ENCODE measurements at regions not wholly inside any gene's neighbourhood (a gene's known extent, or its start where the extent isn't known, plus 50 kb on each side); places are given as distances from the start of the nearest gene placed in this dataset.

GRCh38 chr17:33967608-33968349 is 287.3 kb upstream of the CCL2 start:
- ChIA-PET CTCF (no interaction called here), POLR2A (no interaction called here)
- Mint-ChIP-seq H3K27ac (no peak overlapping the region), H3K27me3 (no peaks in the 10 kb centered on the region), H3K4me3 (no peak overlapping the region), H3K9me3 (no peaks in the 10 kb centered on the region), H3K4me1 (ENCODE audit: low read depth) (peaks cover 26% of the 10 kb centered on the region), H3K36me3 (no peaks in the 10 kb centered on the region)
- intact Hi-C loops (cut with micrococcal nuclease), result no loop called here
- DNase-seq, result peak; percentile 13

GRCh38 chr17:33968350-33969044 is 286.6 kb upstream of the CCL2 start:
- peak; percentile 50 for DNase-seq

GRCh38 chr17:33970279-33970678 is 284.8 kb upstream of the CCL2 start:
- intact Hi-C loops (cut with micrococcal nuclease), result no loop called here
- POLR2A ChIA-PET, result no interaction called here
- Mint-ChIP-seq H3K36me3 (no peaks in the 10 kb centered on the region), H3K27me3 (no peaks in the 10 kb centered on the region), H3K27ac (no peak overlapping the region), H3K9me3 (no peaks in the 10 kb centered on the region), H3K4me3 (no peak overlapping the region), H3K4me1 (ENCODE audit: low read depth) (peaks cover 19% of the 10 kb centered on the region)
- CTCF ChIA-PET, result no interaction called here
- DNase-seq, result no peak

More at GRCh38 chr17:33968350-33969044, 286.6 kb upstream of the CCL2 start:
- intact Hi-C loops (cut with micrococcal nuclease), result no loop called here
- POLR2A ChIA-PET, result no interaction called here
- no peaks in the 10 kb centered on the region for H3K36me3 Mint-ChIP-seq
- no peaks in the 10 kb centered on the region for H3K9me3 Mint-ChIP-seq
- H3K27me3 Mint-ChIP-seq, result no peaks in the 10 kb centered on the region
- H3K4me3 Mint-ChIP-seq, result no peak overlapping the region
- CTCF ChIA-PET, result no interaction called here
- H3K4me1 Mint-ChIP-seq (ENCODE audit: low read depth), result peaks cover 26% of the 10 kb centered on the region
- no peak overlapping the region for H3K27ac Mint-ChIP-seq

- intact Hi-C loops (cut with micrococcal nuclease), result no loop called here
- Mint-ChIP-seq H3K36me3 (no peaks in the 10 kb centered on the region), H3K4me1 (ENCODE audit: low read depth) (peaks cover 16% of the 10 kb centered on the region), H3K27ac (no peak overlapping the region), H3K27me3 (peaks cover 4% of the 10 kb centered on the region), H3K9me3 (no peaks in the 10 kb centered on the region), H3K4me3 (no peak overlapping the region)
- ChIA-PET CTCF (no interaction called here), POLR2A (no interaction called here)
- no peak for DNase-seq
These were observed 282.3 kb upstream of the CCL2 start for GRCh38 chr17:33972763-33973162.

GRCh38 chr17:33973491-33973890 is 281.6 kb upstream of the CCL2 start:
- Mint-ChIP-seq H3K36me3 (no peaks in the 10 kb centered on the region), H3K4me1 (ENCODE audit: low read depth) (peaks cover 9% of the 10 kb centered on the region), H3K4me3 (no peak overlapping the region), H3K27ac (no peak overlapping the region), H3K27me3 (peaks cover 4% of the 10 kb centered on the region), H3K9me3 (no peaks in the 10 kb centered on the region)
- CTCF ChIA-PET, result no interaction called here
- no peak for DNase-seq
- intact Hi-C loops (cut with micrococcal nuclease), result no loop called here
- POLR2A ChIA-PET, result no interaction called here

- peaks cover 1% of the 10 kb centered on the region for H3K4me1 Mint-ChIP-seq (ENCODE audit: low read depth)
- H3K27me3 Mint-ChIP-seq, result peaks cover 4% of the 10 kb centered on the region
- POLR2A ChIA-PET, result no interaction called here
- no peaks in the 10 kb centered on the region for H3K36me3 Mint-ChIP-seq
- intact Hi-C loops (cut with micrococcal nuclease), result no loop called here
- no peak overlapping the region for H3K27ac Mint-ChIP-seq
- no peaks in the 10 kb centered on the region for H3K9me3 Mint-ChIP-seq
- H3K4me3 Mint-ChIP-seq, result no peak overlapping the region
- no peak for DNase-seq
- CTCF ChIA-PET, result no interaction called here
These were observed 280.8 kb upstream of the CCL2 start for GRCh38 chr17:33974276-33974675.

GRCh38 chr17:33976831-33977230 is 278.3 kb upstream of the CCL2 start:
- no peak for DNase-seq
- POLR2A ChIA-PET, result no interaction called here
- peaks cover 4% of the 10 kb centered on the region for H3K27me3 Mint-ChIP-seq
- H3K9me3 Mint-ChIP-seq, result no peaks in the 10 kb centered on the region
- H3K36me3 Mint-ChIP-seq, result no peaks in the 10 kb centered on the region
- H3K4me1 Mint-ChIP-seq (ENCODE audit: low read depth), result no peaks in the 10 kb centered on the region
- intact Hi-C loops (cut with micrococcal nuclease), result no loop called here
- H3K4me3 Mint-ChIP-seq, result no peak overlapping the region
- no peak overlapping the region for H3K27ac Mint-ChIP-seq
- CTCF ChIA-PET, result no interaction called here

GRCh38 chr17:33977729-33978514 is 277.2 kb upstream of the CCL2 start:
- intact Hi-C loops (cut with micrococcal nuclease), result no loop called here
- ChIA-PET POLR2A (no interaction called here), CTCF (no interaction called here)
- no peak for DNase-seq
- Mint-ChIP-seq H3K4me1 (ENCODE audit: low read depth) (no peaks in the 10 kb centered on the region), H3K9me3 (no peaks in the 10 kb centered on the region), H3K27me3 (peaks cover 4% of the 10 kb centered on the region), H3K36me3 (no peaks in the 10 kb centered on the region), H3K27ac (no peak overlapping the region), H3K4me3 (no peak overlapping the region)

- Mint-ChIP-seq H3K27me3 (peaks cover 4% of the 10 kb centered on the region), H3K36me3 (no peaks in the 10 kb centered on the region), H3K4me1 (ENCODE audit: low read depth) (no peaks in the 10 kb centered on the region), H3K27ac (no peak overlapping the region), H3K4me3 (no peak overlapping the region), H3K9me3 (no peaks in the 10 kb centered on the region)
- POLR2A ChIA-PET, result no interaction called here
- intact Hi-C loops (cut with micrococcal nuclease), result no loop called here
- no peak for DNase-seq
- CTCF ChIA-PET, result no interaction called here
These were observed 276.2 kb upstream of the CCL2 start for GRCh38 chr17:33978889-33979288.

- no peak for DNase-seq
- no peaks in the 10 kb centered on the region for H3K9me3 Mint-ChIP-seq
- no peaks in the 10 kb centered on the region for H3K4me1 Mint-ChIP-seq (ENCODE audit: low read depth)
- no peaks in the 10 kb centered on the region for H3K36me3 Mint-ChIP-seq
- no peak overlapping the region for H3K4me3 Mint-ChIP-seq
- POLR2A ChIA-PET, result interaction anchor here (0.6 kb wide), 1 partner anchor 1681 kb away, joined by 5 read pairs; no protein-coding TSS in a partner anchor
- H3K27ac Mint-ChIP-seq, result no peak overlapping the region
- intact Hi-C loops (cut with micrococcal nuclease), result no loop called here
- CTCF ChIA-PET, result no interaction called here
- H3K27me3 Mint-ChIP-seq, result peaks cover 4% of the 10 kb centered on the region
These were observed 274.9 kb upstream of the CCL2 start for GRCh38 chr17:33980193-33980592.

- H3K4me3 Mint-ChIP-seq, result no peak overlapping the region
- no peak for DNase-seq
- H3K27ac Mint-ChIP-seq, result no peak overlapping the region
- intact Hi-C loops (cut with micrococcal nuclease), result no loop called here
- POLR2A ChIA-PET, result no interaction called here
- no peaks in the 10 kb centered on the region for H3K27me3 Mint-ChIP-seq
- CTCF ChIA-PET, result no interaction called here
- no peaks in the 10 kb centered on the region for H3K9me3 Mint-ChIP-seq
- H3K36me3 Mint-ChIP-seq, result no peaks in the 10 kb centered on the region
- H3K4me1 Mint-ChIP-seq (ENCODE audit: low read depth), result no peaks in the 10 kb centered on the region
These were observed 273.1 kb upstream of the CCL2 start for GRCh38 chr17:33981711-33982601.

GRCh38 chr17:33982909-33983308 is 272.2 kb upstream of the CCL2 start:
- no peak overlapping the region for H3K27ac Mint-ChIP-seq
- no peaks in the 10 kb centered on the region for H3K36me3 Mint-ChIP-seq
- ChIA-PET POLR2A (no interaction called here), CTCF (no interaction called here)
- no peaks in the 10 kb centered on the region for H3K9me3 Mint-ChIP-seq
- no peak for DNase-seq
- peaks cover 1% of the 10 kb centered on the region for H3K27me3 Mint-ChIP-seq
- no peaks in the 10 kb centered on the region for H3K4me1 Mint-ChIP-seq (ENCODE audit: low read depth)
- H3K4me3 Mint-ChIP-seq, result no peak overlapping the region
- intact Hi-C loops (cut with micrococcal nuclease), result no loop called here

Data from activated CD4-positive, alpha-beta memory T cell treated with anti-CD3 and anti-CD28 coated beads for 36 hours (primary cell).